HCT116 (cell line): ENCODE measurements at regions not wholly inside any gene's neighbourhood (a gene's known extent, or its start where the extent isn't known, plus 50 kb on each side); places are given as distances from the start of the nearest gene placed in this dataset.

Source experiments
- TCF7L2 ChIP-seq: IDR thresholded peaks from 2 replicates; pipeline ENCODE4 v1.7.0; 2011; ENCODE audit warnings: borderline replicate concordance, inconsistent platforms; ENCODE audit not compliant: insufficient read depth, insufficient read length; ENCODE audit errors: extremely low read depth
- ZNF274 ChIP-seq: fragments of 200-500 bp; sonication (Bioruptor generic); IDR thresholded peaks from 2 replicates; pipeline ENCODE4 v1.6.1; 2014; ENCODE audit warnings: mild to moderate bottlenecking, low read depth, low read length, inconsistent platforms
- TF ChIP-seq, protein P1 (sequence below), 3 experiments: fragments of 200-600 bp in 1 of 3; sonication (generic) in 1 of 3; IDR thresholded peaks in 2 of 3; conservative IDR thresholded peaks in 1 of 3; 2 replicates each; pipeline ENCODE4 v1.5.1; 2012 to 2017; ENCODE audit warnings: low read depth in 2 of 3, low read length in 2 of 3, antibody characterized with exemption in 1 of 3, borderline replicate concordance in 1 of 3, control low read depth in 1 of 3, mild to moderate bottlenecking in 1 of 3, mixed read lengths in 1 of 3, mixed run types in 1 of 3, moderate library complexity in 1 of 3; ENCODE audit not compliant: insufficient read depth in 1 of 3
- TF ChIP-seq, protein P2 (sequence below): IDR thresholded peaks from 2 replicates; pipeline ENCODE4 v1.6.1; 2012; ENCODE audit warnings: low read depth

DNA sequence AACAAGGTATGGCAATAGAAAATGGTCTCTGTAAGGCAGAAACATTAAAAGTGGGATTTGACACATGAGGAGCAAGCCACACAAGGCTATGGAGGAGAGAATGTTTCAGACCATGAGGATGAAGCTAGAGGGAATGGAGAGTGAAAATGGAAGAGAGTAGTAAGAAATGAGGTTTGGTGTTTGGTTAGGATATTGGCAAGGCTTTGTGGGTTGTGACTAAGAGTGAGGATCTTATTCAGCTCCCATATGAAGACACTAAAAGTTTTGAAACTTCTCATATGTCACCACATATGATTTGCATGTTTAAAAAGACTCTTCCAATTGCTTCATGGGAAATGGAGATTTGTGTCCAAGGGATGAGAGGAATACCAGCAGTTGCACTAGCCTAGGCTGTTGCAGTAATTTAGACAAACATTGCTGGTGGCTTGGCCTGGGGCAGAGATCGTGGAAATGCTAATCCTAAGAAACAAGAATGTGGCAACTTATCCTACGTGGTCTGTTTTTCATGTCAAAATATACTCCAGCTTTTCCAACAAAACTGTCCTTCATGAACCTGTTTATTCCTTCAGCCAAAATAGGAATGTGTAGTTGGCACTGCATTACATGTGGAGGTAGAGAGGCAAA, 749.0 kb downstream of the PDCD6IP start:
- TF ChIP-seq TCF7L2 = no peak
- TF ChIP-seq, protein P1, sequence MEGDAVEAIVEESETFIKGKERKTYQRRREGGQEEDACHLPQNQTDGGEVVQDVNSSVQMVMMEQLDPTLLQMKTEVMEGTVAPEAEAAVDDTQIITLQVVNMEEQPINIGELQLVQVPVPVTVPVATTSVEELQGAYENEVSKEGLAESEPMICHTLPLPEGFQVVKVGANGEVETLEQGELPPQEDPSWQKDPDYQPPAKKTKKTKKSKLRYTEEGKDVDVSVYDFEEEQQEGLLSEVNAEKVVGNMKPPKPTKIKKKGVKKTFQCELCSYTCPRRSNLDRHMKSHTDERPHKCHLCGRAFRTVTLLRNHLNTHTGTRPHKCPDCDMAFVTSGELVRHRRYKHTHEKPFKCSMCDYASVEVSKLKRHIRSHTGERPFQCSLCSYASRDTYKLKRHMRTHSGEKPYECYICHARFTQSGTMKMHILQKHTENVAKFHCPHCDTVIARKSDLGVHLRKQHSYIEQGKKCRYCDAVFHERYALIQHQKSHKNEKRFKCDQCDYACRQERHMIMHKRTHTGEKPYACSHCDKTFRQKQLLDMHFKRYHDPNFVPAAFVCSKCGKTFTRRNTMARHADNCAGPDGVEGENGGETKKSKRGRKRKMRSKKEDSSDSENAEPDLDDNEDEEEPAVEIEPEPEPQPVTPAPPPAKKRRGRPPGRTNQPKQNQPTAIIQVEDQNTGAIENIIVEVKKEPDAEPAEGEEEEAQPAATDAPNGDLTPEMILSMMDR (IDR thresholded peaks at IDR 0.05 in 2 of 3, conservative IDR thresholded peaks at IDR 0.05 in 1 of 3; ENCODE audit: borderline replicate concordance in 1 of 3, insufficient read depth in 1 of 3, low read depth in 2 of 3, low read length in 2 of 3) = no peak
- no peak for TF ChIP-seq ZNF274
- TF ChIP-seq, protein P2, sequence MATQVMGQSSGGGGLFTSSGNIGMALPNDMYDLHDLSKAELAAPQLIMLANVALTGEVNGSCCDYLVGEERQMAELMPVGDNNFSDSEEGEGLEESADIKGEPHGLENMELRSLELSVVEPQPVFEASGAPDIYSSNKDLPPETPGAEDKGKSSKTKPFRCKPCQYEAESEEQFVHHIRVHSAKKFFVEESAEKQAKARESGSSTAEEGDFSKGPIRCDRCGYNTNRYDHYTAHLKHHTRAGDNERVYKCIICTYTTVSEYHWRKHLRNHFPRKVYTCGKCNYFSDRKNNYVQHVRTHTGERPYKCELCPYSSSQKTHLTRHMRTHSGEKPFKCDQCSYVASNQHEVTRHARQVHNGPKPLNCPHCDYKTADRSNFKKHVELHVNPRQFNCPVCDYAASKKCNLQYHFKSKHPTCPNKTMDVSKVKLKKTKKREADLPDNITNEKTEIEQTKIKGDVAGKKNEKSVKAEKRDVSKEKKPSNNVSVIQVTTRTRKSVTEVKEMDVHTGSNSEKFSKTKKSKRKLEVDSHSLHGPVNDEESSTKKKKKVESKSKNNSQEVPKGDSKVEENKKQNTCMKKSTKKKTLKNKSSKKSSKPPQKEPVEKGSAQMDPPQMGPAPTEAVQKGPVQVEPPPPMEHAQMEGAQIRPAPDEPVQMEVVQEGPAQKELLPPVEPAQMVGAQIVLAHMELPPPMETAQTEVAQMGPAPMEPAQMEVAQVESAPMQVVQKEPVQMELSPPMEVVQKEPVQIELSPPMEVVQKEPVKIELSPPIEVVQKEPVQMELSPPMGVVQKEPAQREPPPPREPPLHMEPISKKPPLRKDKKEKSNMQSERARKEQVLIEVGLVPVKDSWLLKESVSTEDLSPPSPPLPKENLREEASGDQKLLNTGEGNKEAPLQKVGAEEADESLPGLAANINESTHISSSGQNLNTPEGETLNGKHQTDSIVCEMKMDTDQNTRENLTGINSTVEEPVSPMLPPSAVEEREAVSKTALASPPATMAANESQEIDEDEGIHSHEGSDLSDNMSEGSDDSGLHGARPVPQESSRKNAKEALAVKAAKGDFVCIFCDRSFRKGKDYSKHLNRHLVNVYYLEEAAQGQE = no peak
